ENCODE measurements at regions not wholly inside any gene's neighbourhood (a gene's known extent, or its start where the extent isn't known, plus 50 kb on each side); places are given as distances from the start of the nearest gene placed in this dataset.

- ATAC-seq (no peak), DNase-seq (no peak)
- Histone ChIP-seq H3K4me3 (no peak overlapping the region), H3K27me3 (peaks cover 0 to 8% (median 2%) of the 10 kb centered on the region in 3 donors), H3K4me1 (no peaks in the 10 kb centered on the region), H3K9me3 (no peaks in the 10 kb centered on the region), H3K36me3 (no peaks in the 10 kb centered on the region), H3K27ac (no peak overlapping the region)
- in situ Hi-C loops (cut with MboI; ENCODE audit: low sequenced_read_pairs in 4 of 4) (no loop called here), intact Hi-C loops (cut with DNase I; ENCODE audit: low total_unique reads) (no loop called here)
- TF ChIP-seq CTCF (IDR thresholded peaks at IDR 0.05 in 4 of 5, conservative IDR thresholded peaks at IDR 0.05 in 1 of 5), result no peak
- TF ChIP-seq POLR2A (IDR thresholded peaks at IDR 0.05), result no peak
Observed at GRCh38 chr18:75128911-75129716, 79.8 kb downstream of the PTGR3 start.

GRCh38 chr18:75128051-75128605, 80.8 kb downstream of the PTGR3 start:
- intact Hi-C loops (cut with DNase I; ENCODE audit: low total_unique reads), result no loop called here
- in situ Hi-C loops (cut with MboI; ENCODE audit: low sequenced_read_pairs in 4 of 4), result no loop called here
- DNase-seq, result no peak

GRCh38 chr18:75127143-75128021, 81.6 kb downstream of the PTGR3 start:
- TF ChIP-seq CTCF (IDR thresholded peaks at IDR 0.05 in 4 of 5, conservative IDR thresholded peaks at IDR 0.05 in 1 of 5) (no peak), POLR2A (IDR thresholded peaks at IDR 0.05) (no peak)
- Histone ChIP-seq H3K4me1 (no peaks in the 10 kb centered on the region), H3K27me3 (no peaks in the 10 kb centered on the region), H3K36me3 (no peaks in the 10 kb centered on the region), H3K4me3 (no peak overlapping the region), H3K27ac (no peak overlapping the region), H3K9me3 (no peaks in the 10 kb centered on the region)
- intact Hi-C loops (cut with DNase I; ENCODE audit: low total_unique reads) (no loop called here), in situ Hi-C loops (cut with MboI; ENCODE audit: low sequenced_read_pairs in 4 of 4) (no loop called here)
- no peak for DNase-seq
- no peak for ATAC-seq

More at GRCh38 chr18:75128051-75128605, 80.8 kb downstream of the PTGR3 start:
- Histone ChIP-seq H3K27ac (no peak overlapping the region), H3K9me3 (no peaks in the 10 kb centered on the region), H3K27me3 (peaks cover 0 to 4% (median 0%) of the 10 kb centered on the region in 3 donors), H3K36me3 (no peaks in the 10 kb centered on the region), H3K4me1 (no peaks in the 10 kb centered on the region), H3K4me3 (no peak overlapping the region)
- TF ChIP-seq CTCF (IDR thresholded peaks at IDR 0.05 in 4 of 5, conservative IDR thresholded peaks at IDR 0.05 in 1 of 5), result no peak
- no peak for TF ChIP-seq POLR2A (IDR thresholded peaks at IDR 0.05)
- no peak for ATAC-seq

- no peaks in the 10 kb centered on the region for H3K9me3 ChIP-seq
- intact Hi-C loops (cut with DNase I; ENCODE audit: low total_unique reads) (no loop called here), in situ Hi-C loops (cut with MboI; ENCODE audit: low sequenced_read_pairs in 4 of 4) (no loop called here)
- no peak for TF ChIP-seq POLR2A (IDR thresholded peaks at IDR 0.05)
- no peak for TF ChIP-seq CTCF (IDR thresholded peaks at IDR 0.05 in 4 of 5, conservative IDR thresholded peaks at IDR 0.05 in 1 of 5)
- H3K4me3 ChIP-seq, result peak overlapping the region in 1 of 4 donors; percentile 29
- no peaks in the 10 kb centered on the region for H3K4me1 ChIP-seq
- no peak overlapping the region for H3K27ac ChIP-seq
- DNase-seq (no peak), ATAC-seq (no peak)
- H3K36me3 ChIP-seq, result no peaks in the 10 kb centered on the region
- H3K27me3 ChIP-seq, result no peaks in the 10 kb centered on the region
Observed at GRCh38 chr18:75125382-75126331, 83.3 kb downstream of the PTGR3 start.

Measured in gastrocnemius medialis (tissue), 4 donors.